ENCODE measurements at regions not wholly inside any gene's neighbourhood (a gene's known extent, or its start where the extent isn't known, plus 50 kb on each side); places are given as distances from the start of the nearest gene placed in this dataset.

GRCh38 chr5:2156358-2157059 is 273.8 kb upstream of the IRX4 start:
- no peak for TF ChIP-seq JUNB (IDR thresholded peaks at IDR 0.05; ENCODE audit: unreplicated experiment)
- TF ChIP-seq, protein P1, sequence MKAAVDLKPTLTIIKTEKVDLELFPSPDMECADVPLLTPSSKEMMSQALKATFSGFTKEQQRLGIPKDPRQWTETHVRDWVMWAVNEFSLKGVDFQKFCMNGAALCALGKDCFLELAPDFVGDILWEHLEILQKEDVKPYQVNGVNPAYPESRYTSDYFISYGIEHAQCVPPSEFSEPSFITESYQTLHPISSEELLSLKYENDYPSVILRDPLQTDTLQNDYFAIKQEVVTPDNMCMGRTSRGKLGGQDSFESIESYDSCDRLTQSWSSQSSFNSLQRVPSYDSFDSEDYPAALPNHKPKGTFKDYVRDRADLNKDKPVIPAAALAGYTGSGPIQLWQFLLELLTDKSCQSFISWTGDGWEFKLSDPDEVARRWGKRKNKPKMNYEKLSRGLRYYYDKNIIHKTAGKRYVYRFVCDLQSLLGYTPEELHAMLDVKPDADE (IDR thresholded peaks at IDR 0.05), result no peak
- TF ChIP-seq ZNF114 (CRISPR knock-in tag; IDR thresholded peaks at IDR 0.05), result no peak
- TF ChIP-seq EZH2 (IDR thresholded peaks at IDR 0.05; ENCODE audit: low read depth, unreplicated experiment), result no peak
- no peak for TF ChIP-seq NANOG (IDR thresholded peaks at IDR 0.05; ENCODE audit: borderline replicate concordance)
- TF ChIP-seq STAT1 (IDR thresholded peaks at IDR 0.05; ENCODE audit: unreplicated experiment), result no peak
- no peak for TF ChIP-seq CTCF (conservative IDR thresholded peaks at IDR 0.05; ENCODE audit: low read depth in 2 of 2)
- no peak for TF ChIP-seq POLR2AphosphoS5 (IDR thresholded peaks at IDR 0.05; ENCODE audit: low read depth)
- no peak for TF ChIP-seq EZH2phosphoT487 (IDR thresholded peaks at IDR 0.05; ENCODE audit: unreplicated experiment)
- TF ChIP-seq CREB1 (CRISPR knock-in tag; IDR thresholded peaks at IDR 0.05; ENCODE audit: low read depth), result no peak
- TF ChIP-seq, protein P2, sequence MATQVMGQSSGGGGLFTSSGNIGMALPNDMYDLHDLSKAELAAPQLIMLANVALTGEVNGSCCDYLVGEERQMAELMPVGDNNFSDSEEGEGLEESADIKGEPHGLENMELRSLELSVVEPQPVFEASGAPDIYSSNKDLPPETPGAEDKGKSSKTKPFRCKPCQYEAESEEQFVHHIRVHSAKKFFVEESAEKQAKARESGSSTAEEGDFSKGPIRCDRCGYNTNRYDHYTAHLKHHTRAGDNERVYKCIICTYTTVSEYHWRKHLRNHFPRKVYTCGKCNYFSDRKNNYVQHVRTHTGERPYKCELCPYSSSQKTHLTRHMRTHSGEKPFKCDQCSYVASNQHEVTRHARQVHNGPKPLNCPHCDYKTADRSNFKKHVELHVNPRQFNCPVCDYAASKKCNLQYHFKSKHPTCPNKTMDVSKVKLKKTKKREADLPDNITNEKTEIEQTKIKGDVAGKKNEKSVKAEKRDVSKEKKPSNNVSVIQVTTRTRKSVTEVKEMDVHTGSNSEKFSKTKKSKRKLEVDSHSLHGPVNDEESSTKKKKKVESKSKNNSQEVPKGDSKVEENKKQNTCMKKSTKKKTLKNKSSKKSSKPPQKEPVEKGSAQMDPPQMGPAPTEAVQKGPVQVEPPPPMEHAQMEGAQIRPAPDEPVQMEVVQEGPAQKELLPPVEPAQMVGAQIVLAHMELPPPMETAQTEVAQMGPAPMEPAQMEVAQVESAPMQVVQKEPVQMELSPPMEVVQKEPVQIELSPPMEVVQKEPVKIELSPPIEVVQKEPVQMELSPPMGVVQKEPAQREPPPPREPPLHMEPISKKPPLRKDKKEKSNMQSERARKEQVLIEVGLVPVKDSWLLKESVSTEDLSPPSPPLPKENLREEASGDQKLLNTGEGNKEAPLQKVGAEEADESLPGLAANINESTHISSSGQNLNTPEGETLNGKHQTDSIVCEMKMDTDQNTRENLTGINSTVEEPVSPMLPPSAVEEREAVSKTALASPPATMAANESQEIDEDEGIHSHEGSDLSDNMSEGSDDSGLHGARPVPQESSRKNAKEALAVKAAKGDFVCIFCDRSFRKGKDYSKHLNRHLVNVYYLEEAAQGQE (IDR thresholded peaks at IDR 0.05; ENCODE audit: unreplicated experiment), result no peak
- TF ChIP-seq ZNF462 (CRISPR knock-in tag; IDR thresholded peaks at IDR 0.05), result no peak
- no peak for TF ChIP-seq ZNF331 (CRISPR knock-in tag; IDR thresholded peaks at IDR 0.05; ENCODE audit: low read depth)
- H3K79me2 ChIP-seq (replicated peaks; ENCODE audit: insufficient read depth), result no peaks in the 10 kb centered on the region
- H3K4me3 ChIP-seq, result no peak overlapping the region
- H3K36me3 ChIP-seq (ENCODE audit: insufficient read depth), result no peaks in the 10 kb centered on the region
- H3K9me2 ChIP-seq (ENCODE audit: insufficient read depth), result peaks cover 8% of the 10 kb centered on the region; the same call in 1 of the 2 replicates
- H3K4me2 ChIP-seq, result no peak overlapping the region
- no peaks in the 10 kb centered on the region for H4K20me1 ChIP-seq (replicated peaks; ENCODE audit: insufficient read depth)
- H2AFZ ChIP-seq, result no peak overlapping the region
- Mint-ChIP-seq H3K4me3 (no peak overlapping the region), H3K36me3 (ENCODE audit: low read depth) (no peaks in the 10 kb centered on the region), H3K4me1 (no peaks in the 10 kb centered on the region), H3K9me3 (no peaks in the 10 kb centered on the region), H3K27ac (peak overlapping the region; percentile 48; the same call in 1 of the 2 replicates), H3K27me3 (ENCODE audit: insufficient read depth, low read depth, poor library complexity) (peaks cover 4% of the 10 kb centered on the region)
- H3K27me3 ChIP-seq (ENCODE audit: insufficient read depth), result no peaks in the 10 kb centered on the region
- H3F3A ChIP-seq (replicated peaks; ENCODE audit: low read depth), result no peaks in the 10 kb centered on the region
- DNase-seq (ENCODE audit: low spot score) (no peak), ATAC-seq (no peak)
- H3K4me1 ChIP-seq (ENCODE audit: insufficient read depth), result no peaks in the 10 kb centered on the region
- H3K27ac ChIP-seq (ENCODE audit: low read depth), result no peak overlapping the region

Data from GM23338 (cell line).